ENCODE measurements at regions not wholly inside any gene's neighbourhood (a gene's known extent, or its start where the extent isn't known, plus 50 kb on each side); places are given as distances from the start of the nearest gene placed in this dataset.

DNA sequence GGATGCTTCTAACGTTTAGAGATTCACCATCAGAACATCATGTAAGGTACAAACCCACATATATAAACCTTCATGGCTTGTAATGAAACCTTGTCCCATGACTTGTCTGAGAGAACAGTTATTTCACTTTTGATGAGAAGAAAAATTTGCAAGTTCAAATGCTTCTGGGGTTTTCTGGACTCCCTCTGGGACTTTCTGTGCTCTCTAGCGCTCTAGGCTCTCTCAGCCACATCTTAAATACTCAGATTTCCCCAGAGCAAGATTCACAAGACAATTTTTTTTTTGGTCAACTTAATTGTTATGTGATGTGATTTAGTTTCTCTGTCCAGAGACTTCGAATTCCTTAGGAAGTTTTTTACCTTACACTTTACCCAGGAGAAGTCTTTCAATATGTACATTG is 282.8 kb upstream of the EDNRB start:
- DNase-seq = no peak

DNA sequence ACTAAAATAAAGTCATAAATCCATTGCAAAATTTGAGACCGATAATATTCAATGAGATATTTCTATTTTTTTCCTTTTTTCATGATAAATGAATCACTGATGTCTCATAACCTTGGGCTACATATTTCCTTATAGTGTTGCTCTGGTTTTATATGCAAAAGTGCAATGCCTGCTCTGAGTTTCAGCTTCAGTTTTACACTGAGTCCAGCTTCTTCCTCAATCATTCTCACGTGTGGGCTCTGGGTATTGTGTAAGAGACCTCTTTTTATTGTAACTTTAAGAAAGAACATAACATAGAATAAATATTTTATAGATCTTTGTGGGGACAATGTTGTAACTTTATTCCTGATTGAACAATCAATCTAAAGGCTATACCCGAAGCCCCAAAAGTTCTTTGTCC is 280.2 kb upstream of the EDNRB start:
- DNase-seq = no peak

DNA sequence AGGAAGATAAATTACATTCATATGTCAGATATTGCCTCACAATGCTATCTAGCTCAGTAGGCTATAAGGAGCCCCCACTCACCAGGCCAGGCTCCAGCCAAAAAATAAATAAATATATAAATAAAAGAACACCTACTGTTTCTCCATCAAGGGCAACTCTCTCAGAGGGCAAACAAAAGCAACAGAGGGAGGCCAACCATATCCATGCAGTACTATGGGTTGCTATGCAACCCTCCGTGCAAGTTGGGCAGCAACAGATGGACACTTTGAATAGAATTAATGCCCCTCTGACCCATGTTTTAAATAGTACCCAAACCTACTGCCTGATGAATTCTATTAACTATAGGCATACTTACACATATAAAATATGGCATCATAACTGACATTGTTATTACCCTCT is 279.8 kb upstream of the EDNRB start:
- DNase-seq = peak; percentile 9

DNA sequence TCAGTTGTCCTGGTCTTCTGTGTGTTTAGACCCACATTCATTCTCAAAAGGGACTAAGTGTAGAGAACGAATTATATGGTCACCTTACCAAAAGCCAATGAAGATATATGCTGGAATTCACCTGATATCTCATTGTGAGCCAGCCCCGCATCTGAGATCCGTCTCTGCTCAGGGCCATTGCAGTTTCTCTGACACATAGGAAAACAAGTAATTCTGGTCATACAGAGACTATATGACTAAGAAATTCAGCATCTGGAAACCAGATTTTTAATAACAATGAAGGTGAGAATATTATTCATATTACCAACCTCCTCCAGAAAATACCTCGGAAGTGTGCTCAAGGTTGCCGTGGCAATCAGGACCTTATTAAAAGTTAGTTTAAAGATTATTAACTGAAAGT is 278.6 kb upstream of the EDNRB start:
- no peak for DNase-seq

- DNase-seq = no peak
These were observed 276.4 kb upstream of the EDNRB start for GRCh38 chr13:78194904-78195639.

DNA sequence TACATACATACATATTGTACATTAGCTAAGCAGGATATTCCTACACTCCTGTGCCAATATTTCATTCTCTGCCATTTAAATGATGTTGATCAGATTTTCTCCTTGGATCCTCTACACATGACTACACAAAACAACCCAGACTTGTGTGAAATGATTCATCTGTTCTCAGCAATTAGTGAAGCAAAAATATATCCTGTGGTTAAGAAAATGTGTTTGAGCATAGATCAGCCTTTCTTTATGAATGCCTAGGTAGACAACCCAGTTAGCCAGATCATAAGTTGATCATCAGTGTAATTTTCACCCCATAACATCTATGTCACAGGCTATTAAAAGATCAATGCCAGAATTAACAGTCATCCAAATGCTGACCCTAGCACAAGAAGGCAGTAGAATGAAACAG is 275.2 kb upstream of the EDNRB start:
- no peak for DNase-seq

- no peak for DNase-seq
These were observed 274.1 kb upstream of the EDNRB start for GRCh38 chr13:78192716-78193115.

- DNase-seq = no peak
These were observed 271.7 kb upstream of the EDNRB start for GRCh38 chr13:78190296-78190695.

DNA sequence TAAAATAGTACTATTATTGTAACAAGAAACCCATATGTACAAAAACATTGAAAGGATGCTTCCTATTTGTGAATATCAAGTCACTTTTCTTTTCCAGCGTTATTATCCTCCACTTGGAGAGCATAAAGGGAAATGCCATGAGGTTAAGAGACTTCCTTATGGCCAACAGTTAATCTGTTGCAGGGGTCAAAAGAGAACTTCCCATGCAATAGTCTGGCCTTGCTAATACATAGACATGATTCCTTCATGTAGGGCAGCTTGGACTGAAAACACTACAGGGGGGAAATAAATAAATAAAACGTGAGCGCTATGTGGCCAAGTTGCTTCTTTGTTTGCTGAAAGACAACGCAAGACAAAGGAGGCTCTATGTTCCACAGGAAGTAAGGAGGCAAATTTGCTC is 269.1 kb upstream of the EDNRB start:
- DNase-seq = no peak

DNA sequence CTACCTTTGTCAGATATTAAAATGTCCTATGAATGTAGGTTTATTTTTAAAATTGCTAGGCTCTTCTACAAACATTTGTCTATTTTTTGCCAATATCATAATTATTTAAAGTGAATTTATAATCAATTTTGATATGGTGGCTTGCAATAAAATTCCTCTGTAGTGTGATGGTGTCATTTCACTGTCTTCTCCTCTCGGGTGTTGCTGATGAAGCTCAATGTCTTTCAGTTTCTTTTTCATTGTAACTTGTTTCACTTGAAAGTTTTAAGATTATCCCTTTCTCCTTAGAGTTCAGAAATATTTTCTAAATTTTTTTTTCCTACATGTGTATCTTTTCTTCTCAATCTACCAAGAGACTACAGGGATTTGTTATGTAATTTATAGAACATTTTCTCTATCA is 267.1 kb upstream of the EDNRB start:
- no peak for DNase-seq

DNA sequence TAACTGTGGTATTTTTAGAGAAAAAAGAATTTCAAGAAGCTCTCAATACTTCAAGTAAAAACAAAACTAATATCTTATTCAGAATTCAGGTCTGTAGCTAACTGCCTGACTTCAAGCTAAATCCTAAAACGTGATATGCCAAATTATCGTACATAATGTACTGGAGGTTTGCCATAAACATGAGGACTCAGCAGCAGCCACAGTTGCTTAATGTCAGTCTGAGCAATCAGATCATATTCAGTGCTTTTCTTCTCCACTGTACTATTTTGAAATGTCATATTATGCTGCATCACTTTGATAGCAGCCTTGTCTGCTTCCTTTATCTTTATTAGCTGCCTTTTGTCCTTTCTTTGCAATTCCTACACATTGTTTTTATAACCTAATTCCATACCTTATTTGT is 265.1 kb upstream of the EDNRB start:
- DNase-seq = no peak

DNA sequence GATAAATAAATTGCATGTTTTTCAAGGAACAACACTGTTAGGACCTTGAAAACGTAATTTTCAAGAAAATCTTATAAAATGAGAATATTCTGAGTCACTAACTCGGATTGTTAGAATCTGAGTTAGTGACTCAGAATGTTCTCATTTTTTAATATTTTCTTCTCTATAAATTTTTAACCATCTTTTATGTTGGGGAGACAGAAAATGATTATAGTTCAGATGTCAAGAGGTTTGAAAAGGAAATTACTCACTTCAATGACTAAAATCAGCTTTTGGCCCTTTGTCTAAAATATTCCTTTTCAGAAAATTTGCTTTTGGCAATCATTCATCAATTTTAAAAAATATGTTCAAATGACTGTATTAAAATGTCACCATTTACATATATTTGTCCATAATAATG is 264.2 kb upstream of the EDNRB start:
- no peak for DNase-seq

DNA sequence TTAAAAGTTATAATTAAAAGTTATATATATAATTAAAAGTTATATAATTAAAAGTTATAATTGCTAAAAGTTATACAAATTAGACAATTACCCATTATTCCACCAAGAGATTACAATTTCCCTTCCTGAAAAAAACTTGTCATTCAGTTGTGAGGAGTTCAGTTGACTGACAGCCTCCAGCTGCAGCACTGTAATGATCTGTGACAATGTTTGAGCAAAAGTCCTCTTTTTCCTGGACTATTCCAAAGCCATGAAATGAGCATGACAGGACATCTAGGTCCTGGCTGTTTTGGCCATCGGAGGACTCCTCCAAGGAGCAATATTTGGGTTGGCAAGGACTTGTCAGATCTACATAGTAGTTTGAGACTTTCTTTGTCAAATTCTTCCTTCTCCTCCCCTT is 258.7 kb upstream of the EDNRB start:
- DNase-seq = no peak

GRCh38 chr13:78176880-78177279 is 258.2 kb upstream of the EDNRB start:
- DNase-seq = no peak

DNA sequence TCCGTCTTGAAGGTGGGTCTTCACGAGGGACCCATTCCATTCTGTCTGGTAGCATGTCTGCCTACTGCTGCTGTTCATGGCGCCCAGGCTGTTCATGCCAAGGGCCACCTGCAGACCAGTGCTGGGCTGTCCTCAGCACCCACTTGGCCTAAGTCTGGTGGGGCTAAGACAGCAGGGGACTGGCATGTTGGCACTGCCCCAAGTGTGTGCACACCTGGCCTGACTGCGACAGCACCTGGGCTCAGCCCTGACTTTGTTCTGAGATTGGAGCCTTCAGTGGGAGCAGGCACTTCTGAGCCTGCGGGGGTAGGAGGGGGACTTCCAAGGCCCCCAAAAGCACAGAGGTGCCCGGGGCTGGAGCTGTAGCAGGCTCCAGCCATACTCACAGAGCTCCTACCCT is 250.8 kb upstream of the EDNRB start:
- no peak for DNase-seq

GRCh38 chr13:78168981-78169380 is 250.3 kb upstream of the EDNRB start:
- no peak for DNase-seq

GRCh38 chr13:78161266-78161665 is 242.6 kb upstream of the EDNRB start:
- no peak for DNase-seq

DNA sequence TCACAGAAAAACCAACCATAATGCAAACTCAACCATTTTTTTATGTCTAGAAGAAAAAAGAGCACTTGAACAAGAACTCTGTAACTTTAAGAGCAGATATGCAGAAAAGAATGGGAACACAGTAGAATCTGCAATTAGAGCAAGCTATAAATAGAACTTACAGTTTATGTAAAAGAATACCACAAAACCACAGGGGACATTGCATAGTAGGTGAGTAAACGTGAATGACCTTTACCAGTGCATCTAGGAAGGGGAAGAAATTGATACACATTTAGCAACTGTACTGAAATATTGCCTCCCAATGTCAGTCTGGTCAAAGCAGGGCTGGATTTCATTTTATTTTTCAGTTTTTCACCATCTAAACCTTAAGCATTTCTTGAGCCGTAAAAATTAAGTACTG is 242.2 kb upstream of the EDNRB start:
- no peak for DNase-seq

GRCh38 chr13:78152415-78152814 is 233.8 kb upstream of the EDNRB start:
- no peak for DNase-seq

- DNase-seq = no peak
These were observed 229.3 kb upstream of the EDNRB start for GRCh38 chr13:78147905-78148304.

- no peak for DNase-seq
These were observed 226.6 kb upstream of the EDNRB start for GRCh38 chr13:78145276-78145675.

DNA sequence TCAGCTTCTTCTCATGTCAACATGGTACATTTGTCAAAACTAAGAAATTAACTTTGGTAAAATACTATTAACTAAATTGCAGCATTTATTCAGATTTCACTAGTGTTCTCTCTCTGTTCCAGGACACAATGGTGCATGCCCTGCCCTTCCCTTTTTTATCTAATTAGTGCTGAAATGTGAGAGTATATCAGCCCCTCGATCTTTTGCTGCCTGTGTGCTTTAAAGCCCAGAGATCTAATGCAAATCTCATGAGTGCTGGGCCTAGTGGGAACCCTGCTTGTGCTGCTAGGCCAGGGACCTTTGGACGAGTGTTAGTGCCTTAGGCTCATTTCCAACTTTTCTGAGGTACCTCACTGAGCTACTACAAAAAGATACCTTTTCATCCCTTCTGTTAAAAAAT is 221.1 kb upstream of the EDNRB start:
- peak; percentile 15 for DNase-seq

- no peak for DNase-seq
These were observed 220.1 kb upstream of the EDNRB start for GRCh38 chr13:78138756-78139155.

- DNase-seq = peak; percentile 91
These were observed 218.9 kb upstream of the EDNRB start for GRCh38 chr13:78137404-78138142.

- DNase-seq = no peak
These were observed 218.3 kb upstream of the EDNRB start for GRCh38 chr13:78136966-78137365.

Measured in NCI-H82 (cell line).